PC-9 (cell line): ENCODE measurements at regions not wholly inside any gene's neighbourhood (a gene's known extent, or its start where the extent isn't known, plus 50 kb on each side); places are given as distances from the start of the nearest gene placed in this dataset.

Source experiments
- BruUV-seq: library from RNA; stranded (reverse); fragments of 400-500 nt; replicated peaks from 2 replicates; lab custom pipeline; 2021; lab: Mats Ljungman, UMichigan
- CTCF ChIA-PET: fragments of 300-600 bp; sonication (Branson Sonifier 250); formaldehyde crosslinking; loops from one replicate; lab custom pipeline; 2022; ENCODE audit warnings: antibody characterized with exemption; lab: Charles Lee
- POLR2A ChIA-PET: fragments of 300-600 bp; sonication (Branson Sonifier 250); formaldehyde crosslinking; loops from one replicate; lab custom pipeline; 2022; ENCODE audit warnings: antibody characterized with exemption; ENCODE audit not compliant: unreplicated experiment; lab: Charles Lee
- DNase-seq, 2 experiments: peaks; one replicate each; pipeline versions ENCODE4 v3.0.0 to v3.0.0-alpha.2; 2015 to 2022; ENCODE audit warnings: mixed read lengths in 1 of 2
- H2AFZ ChIP-seq: fragments of 200-600 bp; sonication (generic); 2 replicates; pipeline ENCODE4 v1.8.1; 2017; ENCODE audit warnings: antibody characterized with exemption
- H3F3A ChIP-seq: fragments of 200-600 bp; sonication (generic); 2 replicates; pipeline ENCODE4 v1.8.1; 2017; ENCODE audit warnings: antibody characterized with exemption, mild to moderate bottlenecking, low read depth; ENCODE audit not compliant: insufficient read depth
- H3K27ac ChIP-seq: fragments of 200-600 bp; sonication (generic); 2 replicates; pipeline ENCODE4 v1.6.1; 2016; ENCODE audit warnings: mixed run types
- H3K27me3 ChIP-seq: fragments of 200-600 bp; sonication (generic); 2 replicates; pipeline ENCODE4 v1.6.1; 2016; ENCODE audit warnings: low read depth, mixed run types; ENCODE audit not compliant: insufficient read depth
- H3K36me3 ChIP-seq: fragments of 200-600 bp; sonication (generic); 2 replicates; pipeline ENCODE4 v1.6.1; 2016; ENCODE audit warnings: low read depth, mixed run types
- H3K4me1 ChIP-seq: fragments of 200-600 bp; sonication (generic); replicated peaks from 2 replicates; pipeline ENCODE4 v1.6.1; 2016; ENCODE audit warnings: mixed run types; ENCODE audit not compliant: insufficient read depth
- H3K4me2 ChIP-seq: fragments of 200-600 bp; sonication (generic); 2 replicates; pipeline ENCODE4 v1.6.1; 2017; ENCODE audit warnings: mixed run types
- H3K4me3 ChIP-seq: fragments of 200-600 bp; sonication (generic); 2 replicates; pipeline ENCODE4 v1.6.1; 2016; ENCODE audit warnings: mixed run types
- H3K79me2 ChIP-seq: fragments of 200-600 bp; sonication (generic); 2 replicates; pipeline ENCODE4 v1.6.1; 2017; ENCODE audit warnings: low read depth, mixed run types
- H3K9me2 ChIP-seq: fragments of 200-600 bp; sonication (generic); 2 replicates; pipeline ENCODE4 v1.8.1; 2017; ENCODE audit warnings: mild to moderate bottlenecking; ENCODE audit not compliant: insufficient read depth
- H3K9me3 ChIP-seq: fragments of 200-600 bp; sonication (generic); 2 replicates; pipeline ENCODE4 v1.8.1; 2016; ENCODE audit warnings: low read depth; ENCODE audit not compliant: insufficient read depth
- H4K20me1 ChIP-seq: fragments of 200-600 bp; sonication (generic); 2 replicates; pipeline ENCODE4 v1.8.1; 2017; ENCODE audit not compliant: insufficient read depth
- CTCF ChIP-seq: fragments of 200-600 bp; sonication (generic); conservative IDR thresholded peaks from 2 replicates; pipeline ENCODE4 v1.6.1; 2017; ENCODE audit warnings: mixed run types, antibody characterized with exemption, mild to moderate bottlenecking, moderate library complexity
- EZH2 ChIP-seq: fragments of 200-600 bp; sonication (generic); IDR thresholded peaks from 2 replicates; pipeline ENCODE4 v1.8.0; 2017; ENCODE audit warnings: antibody characterized with exemption, low read depth
- intact Hi-C: fragments of 100-400 bp; cut with micrococcal nuclease; formaldehyde crosslinking; loops from one replicate; pipeline ENCODE4 v1.10.0; 2022; ENCODE audit not compliant: unreplicated experiment

GRCh38 chr5:17441351-17441750 is 56.7 kb upstream of the TAF11L2 start:
- no TSS peak for BruUV-seq
- no peaks in the 10 kb centered on the region for H3K36me3 ChIP-seq
- no peaks in the 10 kb centered on the region for H4K20me1 ChIP-seq
- H3K27me3 ChIP-seq: peaks cover 22% of the 10 kb centered on the region
- POLR2A ChIA-PET: no interaction called here
- intact Hi-C loops: no loop called here
- no peak for TF ChIP-seq EZH2
- TF ChIP-seq CTCF: no peak
- CTCF ChIA-PET: no interaction called here
- no peaks in the 10 kb centered on the region; the same call in 1 of the 2 replicates for H3K9me2 ChIP-seq
- no peak overlapping the region for H3K27ac ChIP-seq
- H3K79me2 ChIP-seq: no peaks in the 10 kb centered on the region
- no peak overlapping the region for H3K4me3 ChIP-seq
- H3K9me3 ChIP-seq: no peaks in the 10 kb centered on the region
- H3K4me1 ChIP-seq: peaks cover 12% of the 10 kb centered on the region
- H3F3A ChIP-seq: no peaks in the 10 kb centered on the region
- H2AFZ ChIP-seq: no peak overlapping the region
- H3K4me2 ChIP-seq: no peak overlapping the region
- no peak for DNase-seq

GRCh38 chr5:17443333-17444130 is 54.5 kb upstream of the TAF11L2 start:
- CTCF ChIA-PET: no interaction called here

GRCh38 chr5:17444496-17444895 is 53.5 kb upstream of the TAF11L2 start:
- peaks cover 13% of the 10 kb centered on the region for H3K27me3 ChIP-seq
- no peak overlapping the region for H3K27ac ChIP-seq
- intact Hi-C loops: no loop called here
- H3K9me2 ChIP-seq: no peaks in the 10 kb centered on the region
- peaks cover 12% of the 10 kb centered on the region for H3K4me1 ChIP-seq
- no peaks in the 10 kb centered on the region for H3K79me2 ChIP-seq
- H3K4me2 ChIP-seq: no peak overlapping the region
- no peak for TF ChIP-seq EZH2
- TF ChIP-seq CTCF: no peak
- DNase-seq: no peak
- H3F3A ChIP-seq: no peaks in the 10 kb centered on the region
- POLR2A ChIA-PET: no interaction called here
- no peaks in the 10 kb centered on the region for H3K36me3 ChIP-seq
- no peaks in the 10 kb centered on the region for H3K9me3 ChIP-seq
- H4K20me1 ChIP-seq: no peaks in the 10 kb centered on the region
- no peak overlapping the region for H3K4me3 ChIP-seq
- no TSS peak for BruUV-seq
- no peak overlapping the region for H2AFZ ChIP-seq
- CTCF ChIA-PET: no interaction called here

More at GRCh38 chr5:17443333-17444130, 54.5 kb upstream of the TAF11L2 start:
- intact Hi-C loops: no loop called here
- TF ChIP-seq EZH2 (no peak), CTCF (no peak)
- POLR2A ChIA-PET: no interaction called here
- no peaks in the 10 kb centered on the region for H3F3A ChIP-seq
- no peak overlapping the region for H3K27ac ChIP-seq
- H3K4me3 ChIP-seq: no peak overlapping the region
- H3K9me3 ChIP-seq: no peaks in the 10 kb centered on the region
- H3K36me3 ChIP-seq: no peaks in the 10 kb centered on the region
- peak overlapping the region; percentile 51 for H3K4me2 ChIP-seq
- H3K27me3 ChIP-seq: peaks cover 20% of the 10 kb centered on the region
- H2AFZ ChIP-seq: peak overlapping the region; percentile 68
- no peaks in the 10 kb centered on the region for H3K9me2 ChIP-seq
- peaks cover 12% of the 10 kb centered on the region for H3K4me1 ChIP-seq
- DNase-seq: no peak
- H4K20me1 ChIP-seq: no peaks in the 10 kb centered on the region
- no TSS peak for BruUV-seq
- H3K79me2 ChIP-seq: no peaks in the 10 kb centered on the region
